ENCODE measurements at regions not wholly inside any gene's neighbourhood (a gene's known extent, or its start where the extent isn't known, plus 50 kb on each side); places are given as distances from the start of the nearest gene placed in this dataset.
A peak's percentile ranks its signal among the peaks of the same experiment; 100 is the strongest.

GRCh38 chr9:91489361-91489899, 65.8 kb upstream of the NFIL3 start:
- Histone ChIP-seq H3K4me1 (ENCODE audit: control insufficient read depth in 1 of 2, insufficient read depth in 2 of 2, low read length in 2 of 2) (no peaks in the 10 kb centered on the region), H3K4me3 (ENCODE audit: low read depth in 1 of 2, low read length in 2 of 2) (no peak overlapping the region), H3K9ac (ENCODE audit: low read depth in 1 of 2, low read length in 2 of 2) (no peak overlapping the region), H3K36me3 (ENCODE audit: control insufficient read depth in 1 of 2, insufficient read depth in 2 of 2, low read length in 2 of 2) (no peaks in the 10 kb centered on the region), H3K27ac (ENCODE audit: low read depth, low read length) (no peak overlapping the region), H3K27me3 (ENCODE audit: control insufficient read depth in 1 of 2, insufficient read depth in 2 of 2, low read length in 2 of 2) (no peaks in the 10 kb centered on the region), H3K9me3 (ENCODE audit: control insufficient read depth in 1 of 2, low read length in 2 of 2) (no peaks in the 10 kb centered on the region)

GRCh38 chr9:91488341-91488740, 64.7 kb upstream of the NFIL3 start:
- H3K27me3 ChIP-seq (ENCODE audit: control insufficient read depth in 1 of 2, insufficient read depth in 2 of 2, low read length in 2 of 2), result no peaks in the 10 kb centered on the region
- H3K9me3 ChIP-seq (ENCODE audit: control insufficient read depth in 1 of 2, low read length in 2 of 2), result no peaks in the 10 kb centered on the region
- no peak overlapping the region for H3K4me3 ChIP-seq (ENCODE audit: low read depth in 1 of 2, low read length in 2 of 2)
- no peak overlapping the region for H3K27ac ChIP-seq (ENCODE audit: low read depth, low read length)
- no peaks in the 10 kb centered on the region for H3K36me3 ChIP-seq (ENCODE audit: control insufficient read depth in 1 of 2, insufficient read depth in 2 of 2, low read length in 2 of 2)
- H3K9ac ChIP-seq (ENCODE audit: low read depth in 1 of 2, low read length in 2 of 2), result no peak overlapping the region
- H3K4me1 ChIP-seq (ENCODE audit: control insufficient read depth in 1 of 2, insufficient read depth in 2 of 2, low read length in 2 of 2), result no peaks in the 10 kb centered on the region

GRCh38 chr9:91486699-91487497, 63.3 kb upstream of the NFIL3 start:
- no peaks in the 10 kb centered on the region for H3K9me3 ChIP-seq (ENCODE audit: control insufficient read depth in 1 of 2, low read length in 2 of 2)
- H3K27me3 ChIP-seq (ENCODE audit: control insufficient read depth in 1 of 2, insufficient read depth in 2 of 2, low read length in 2 of 2), result no peaks in the 10 kb centered on the region
- H3K4me1 ChIP-seq (ENCODE audit: control insufficient read depth in 1 of 2, insufficient read depth in 2 of 2, low read length in 2 of 2), result no peaks in the 10 kb centered on the region
- no peak overlapping the region for H3K4me3 ChIP-seq (ENCODE audit: low read depth in 1 of 2, low read length in 2 of 2)
- H3K27ac ChIP-seq (ENCODE audit: low read depth, low read length), result no peak overlapping the region
- H3K9ac ChIP-seq (ENCODE audit: low read depth in 1 of 2, low read length in 2 of 2), result no peak overlapping the region
- H3K36me3 ChIP-seq (ENCODE audit: control insufficient read depth in 1 of 2, insufficient read depth in 2 of 2, low read length in 2 of 2), result no peaks in the 10 kb centered on the region

- Histone ChIP-seq H3K9ac (ENCODE audit: low read depth in 1 of 2, low read length in 2 of 2) (no peak overlapping the region), H3K9me3 (ENCODE audit: control insufficient read depth in 1 of 2, low read length in 2 of 2) (no peaks in the 10 kb centered on the region), H3K4me1 (ENCODE audit: control insufficient read depth in 1 of 2, insufficient read depth in 2 of 2, low read length in 2 of 2) (no peaks in the 10 kb centered on the region), H3K27me3 (ENCODE audit: control insufficient read depth in 1 of 2, insufficient read depth in 2 of 2, low read length in 2 of 2) (no peaks in the 10 kb centered on the region), H3K4me3 (ENCODE audit: low read depth in 1 of 2, low read length in 2 of 2) (no peak overlapping the region), H3K36me3 (ENCODE audit: control insufficient read depth in 1 of 2, insufficient read depth in 2 of 2, low read length in 2 of 2) (no peaks in the 10 kb centered on the region), H3K27ac (ENCODE audit: low read depth, low read length) (no peak overlapping the region)
Observed at GRCh38 chr9:91485006-91485405, 61.4 kb upstream of the NFIL3 start.

- no peaks in the 10 kb centered on the region for H3K27me3 ChIP-seq (ENCODE audit: control insufficient read depth in 1 of 2, insufficient read depth in 2 of 2, low read length in 2 of 2)
- no peaks in the 10 kb centered on the region for H3K36me3 ChIP-seq (ENCODE audit: control insufficient read depth in 1 of 2, insufficient read depth in 2 of 2, low read length in 2 of 2)
- no peak overlapping the region for H3K4me3 ChIP-seq (ENCODE audit: low read depth in 1 of 2, low read length in 2 of 2)
- no peaks in the 10 kb centered on the region for H3K4me1 ChIP-seq (ENCODE audit: control insufficient read depth in 1 of 2, insufficient read depth in 2 of 2, low read length in 2 of 2)
- H3K9ac ChIP-seq (ENCODE audit: low read depth in 1 of 2, low read length in 2 of 2), result no peak overlapping the region
- peak overlapping the region; percentile 26 for H3K27ac ChIP-seq (ENCODE audit: low read depth, low read length)
- no peaks in the 10 kb centered on the region for H3K9me3 ChIP-seq (ENCODE audit: control insufficient read depth in 1 of 2, low read length in 2 of 2)
Observed at GRCh38 chr9:91483835-91484234, 60.2 kb upstream of the NFIL3 start.

GRCh38 chr9:91483189-91483691, 59.6 kb upstream of the NFIL3 start:
- no peak overlapping the region for H3K4me3 ChIP-seq (ENCODE audit: low read depth in 1 of 2, low read length in 2 of 2)
- no peak overlapping the region for H3K27ac ChIP-seq (ENCODE audit: low read depth, low read length)
- no peak overlapping the region for H3K9ac ChIP-seq (ENCODE audit: low read depth in 1 of 2, low read length in 2 of 2)
- H3K4me1 ChIP-seq (ENCODE audit: control insufficient read depth in 1 of 2, insufficient read depth in 2 of 2, low read length in 2 of 2), result no peaks in the 10 kb centered on the region
- no peaks in the 10 kb centered on the region for H3K9me3 ChIP-seq (ENCODE audit: control insufficient read depth in 1 of 2, low read length in 2 of 2)
- H3K27me3 ChIP-seq (ENCODE audit: control insufficient read depth in 1 of 2, insufficient read depth in 2 of 2, low read length in 2 of 2), result no peaks in the 10 kb centered on the region
- H3K36me3 ChIP-seq (ENCODE audit: control insufficient read depth in 1 of 2, insufficient read depth in 2 of 2, low read length in 2 of 2), result no peaks in the 10 kb centered on the region

- Histone ChIP-seq H3K4me1 (ENCODE audit: control insufficient read depth in 1 of 2, insufficient read depth in 2 of 2, low read length in 2 of 2) (no peaks in the 10 kb centered on the region), H3K4me3 (ENCODE audit: low read depth in 1 of 2, low read length in 2 of 2) (no peak overlapping the region), H3K27me3 (ENCODE audit: control insufficient read depth in 1 of 2, insufficient read depth in 2 of 2, low read length in 2 of 2) (no peaks in the 10 kb centered on the region), H3K9me3 (ENCODE audit: control insufficient read depth in 1 of 2, low read length in 2 of 2) (no peaks in the 10 kb centered on the region), H3K27ac (ENCODE audit: low read depth, low read length) (no peak overlapping the region), H3K9ac (ENCODE audit: low read depth in 1 of 2, low read length in 2 of 2) (no peak overlapping the region), H3K36me3 (ENCODE audit: control insufficient read depth in 1 of 2, insufficient read depth in 2 of 2, low read length in 2 of 2) (no peaks in the 10 kb centered on the region)
Observed at GRCh38 chr9:91481972-91482371, 58.3 kb upstream of the NFIL3 start.

GRCh38 chr9:91477106-91477505, 53.5 kb upstream of the NFIL3 start:
- H3K4me1 ChIP-seq (ENCODE audit: control insufficient read depth in 1 of 2, insufficient read depth in 2 of 2, low read length in 2 of 2), result no peaks in the 10 kb centered on the region
- no peaks in the 10 kb centered on the region for H3K9me3 ChIP-seq (ENCODE audit: control insufficient read depth in 1 of 2, low read length in 2 of 2)
- H3K27ac ChIP-seq (ENCODE audit: low read depth, low read length), result no peak overlapping the region
- no peaks in the 10 kb centered on the region for H3K36me3 ChIP-seq (ENCODE audit: control insufficient read depth in 1 of 2, insufficient read depth in 2 of 2, low read length in 2 of 2)
- no peaks in the 10 kb centered on the region for H3K27me3 ChIP-seq (ENCODE audit: control insufficient read depth in 1 of 2, insufficient read depth in 2 of 2, low read length in 2 of 2)
- no peak overlapping the region for H3K9ac ChIP-seq (ENCODE audit: low read depth in 1 of 2, low read length in 2 of 2)
- H3K4me3 ChIP-seq (ENCODE audit: low read depth in 1 of 2, low read length in 2 of 2), result no peak overlapping the region

- Histone ChIP-seq H3K4me3 (ENCODE audit: low read depth in 1 of 2, low read length in 2 of 2) (no peak overlapping the region), H3K36me3 (ENCODE audit: control insufficient read depth in 1 of 2, insufficient read depth in 2 of 2, low read length in 2 of 2) (no peaks in the 10 kb centered on the region), H3K9ac (ENCODE audit: low read depth in 1 of 2, low read length in 2 of 2) (no peak overlapping the region), H3K27me3 (ENCODE audit: control insufficient read depth in 1 of 2, insufficient read depth in 2 of 2, low read length in 2 of 2) (no peaks in the 10 kb centered on the region), H3K9me3 (ENCODE audit: control insufficient read depth in 1 of 2, low read length in 2 of 2) (no peaks in the 10 kb centered on the region), H3K27ac (ENCODE audit: low read depth, low read length) (no peak overlapping the region), H3K4me1 (ENCODE audit: control insufficient read depth in 1 of 2, insufficient read depth in 2 of 2, low read length in 2 of 2) (no peaks in the 10 kb centered on the region)
Observed at GRCh38 chr9:91474656-91475055, 51.0 kb upstream of the NFIL3 start.
